GM12874 (cell line): ENCODE measurements at regions not wholly inside any gene's neighbourhood (a gene's known extent, or its start where the extent isn't known, plus 50 kb on each side); places are given as distances from the start of the nearest gene placed in this dataset.

Source experiments
- TF ChIP-seq, protein P1 (sequence below): IDR thresholded peaks from 2 replicates; pipeline ENCODE4 v1.5.1; 2011; ENCODE audit warnings: low read depth, mild to moderate bottlenecking, control low read depth, low read length, moderate library complexity; ENCODE audit not compliant: insufficient read depth

DNA sequence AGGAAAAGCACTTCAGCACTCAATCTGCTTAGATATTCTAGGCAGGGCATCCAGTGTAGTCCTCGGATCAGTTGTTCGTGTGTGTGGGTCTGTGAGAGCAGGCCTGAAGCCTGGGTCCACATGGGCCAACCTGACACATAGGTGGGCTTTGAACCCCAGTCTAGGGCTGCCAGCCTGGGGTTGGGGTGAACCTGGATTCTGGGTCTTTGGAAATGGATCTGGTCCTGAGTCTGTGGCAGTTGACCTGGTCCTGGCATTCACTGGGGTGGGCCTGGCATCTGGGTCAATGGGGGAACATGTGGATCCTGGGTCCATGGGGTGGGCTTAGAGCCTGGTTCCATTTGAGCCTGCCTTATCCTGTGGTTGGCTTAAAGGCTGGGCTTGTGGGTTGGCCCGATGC lies 492.6 kb upstream of the MAN1A1 start:
- TF ChIP-seq, protein P1, sequence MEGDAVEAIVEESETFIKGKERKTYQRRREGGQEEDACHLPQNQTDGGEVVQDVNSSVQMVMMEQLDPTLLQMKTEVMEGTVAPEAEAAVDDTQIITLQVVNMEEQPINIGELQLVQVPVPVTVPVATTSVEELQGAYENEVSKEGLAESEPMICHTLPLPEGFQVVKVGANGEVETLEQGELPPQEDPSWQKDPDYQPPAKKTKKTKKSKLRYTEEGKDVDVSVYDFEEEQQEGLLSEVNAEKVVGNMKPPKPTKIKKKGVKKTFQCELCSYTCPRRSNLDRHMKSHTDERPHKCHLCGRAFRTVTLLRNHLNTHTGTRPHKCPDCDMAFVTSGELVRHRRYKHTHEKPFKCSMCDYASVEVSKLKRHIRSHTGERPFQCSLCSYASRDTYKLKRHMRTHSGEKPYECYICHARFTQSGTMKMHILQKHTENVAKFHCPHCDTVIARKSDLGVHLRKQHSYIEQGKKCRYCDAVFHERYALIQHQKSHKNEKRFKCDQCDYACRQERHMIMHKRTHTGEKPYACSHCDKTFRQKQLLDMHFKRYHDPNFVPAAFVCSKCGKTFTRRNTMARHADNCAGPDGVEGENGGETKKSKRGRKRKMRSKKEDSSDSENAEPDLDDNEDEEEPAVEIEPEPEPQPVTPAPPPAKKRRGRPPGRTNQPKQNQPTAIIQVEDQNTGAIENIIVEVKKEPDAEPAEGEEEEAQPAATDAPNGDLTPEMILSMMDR, result no peak

DNA sequence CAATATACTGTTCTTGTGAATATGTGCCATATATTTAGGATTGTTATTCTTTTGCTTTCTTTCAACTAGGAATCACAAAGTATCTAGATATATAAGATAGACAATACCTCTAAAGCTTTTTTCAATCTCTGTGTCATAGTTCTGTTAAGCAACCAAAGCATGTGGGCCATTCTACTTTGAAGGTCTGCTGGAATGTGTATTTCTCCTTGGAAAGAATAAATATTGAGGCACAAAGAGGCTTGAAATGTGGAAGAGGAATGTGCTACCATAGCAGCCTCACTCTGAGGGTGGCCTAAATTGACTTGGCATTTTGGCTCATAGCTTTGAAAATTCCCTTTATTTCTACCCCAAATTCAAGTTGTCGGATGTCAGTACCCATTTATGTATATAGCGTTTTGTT lies 488.5 kb upstream of the MAN1A1 start:
- TF ChIP-seq, protein P1, result no peak

DNA sequence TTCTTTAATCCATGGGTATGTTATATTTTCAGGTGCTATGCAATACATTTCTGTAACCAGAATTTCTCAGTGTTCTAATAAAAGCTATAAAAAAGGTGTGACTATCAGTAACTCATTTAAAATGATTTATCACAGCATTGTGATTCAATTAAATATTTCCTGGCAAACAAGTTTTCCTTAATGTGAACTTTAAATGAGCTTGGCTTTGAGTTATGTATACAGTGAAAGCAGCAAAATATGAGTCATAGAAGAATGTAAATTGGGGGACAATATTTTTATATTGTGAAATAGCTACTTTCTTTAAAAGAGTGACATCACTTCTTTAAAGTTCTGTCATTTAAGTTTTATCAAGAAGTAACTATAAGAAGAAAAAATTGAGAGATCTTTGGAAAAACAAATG lies 484.9 kb upstream of the MAN1A1 start:
- TF ChIP-seq, protein P1, result no peak

DNA sequence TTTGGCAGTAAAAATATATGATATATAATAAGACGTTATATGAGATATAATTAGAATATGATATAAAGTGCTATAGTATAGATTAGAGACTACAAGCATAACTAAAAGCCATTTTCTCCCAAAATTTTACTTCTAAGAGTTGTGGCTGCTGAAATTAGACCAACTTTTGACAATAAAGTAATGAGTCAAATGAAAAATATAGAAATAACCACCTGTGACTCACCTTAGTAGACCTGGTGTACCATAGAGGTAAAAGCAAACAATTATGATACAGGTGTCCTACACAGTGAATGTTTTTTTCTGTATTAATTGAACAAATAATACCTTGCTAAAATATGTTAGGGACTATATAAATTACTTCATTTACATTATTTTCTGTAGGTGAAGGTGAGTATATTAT lies 482.9 kb upstream of the MAN1A1 start:
- TF ChIP-seq, protein P1, result no peak

DNA sequence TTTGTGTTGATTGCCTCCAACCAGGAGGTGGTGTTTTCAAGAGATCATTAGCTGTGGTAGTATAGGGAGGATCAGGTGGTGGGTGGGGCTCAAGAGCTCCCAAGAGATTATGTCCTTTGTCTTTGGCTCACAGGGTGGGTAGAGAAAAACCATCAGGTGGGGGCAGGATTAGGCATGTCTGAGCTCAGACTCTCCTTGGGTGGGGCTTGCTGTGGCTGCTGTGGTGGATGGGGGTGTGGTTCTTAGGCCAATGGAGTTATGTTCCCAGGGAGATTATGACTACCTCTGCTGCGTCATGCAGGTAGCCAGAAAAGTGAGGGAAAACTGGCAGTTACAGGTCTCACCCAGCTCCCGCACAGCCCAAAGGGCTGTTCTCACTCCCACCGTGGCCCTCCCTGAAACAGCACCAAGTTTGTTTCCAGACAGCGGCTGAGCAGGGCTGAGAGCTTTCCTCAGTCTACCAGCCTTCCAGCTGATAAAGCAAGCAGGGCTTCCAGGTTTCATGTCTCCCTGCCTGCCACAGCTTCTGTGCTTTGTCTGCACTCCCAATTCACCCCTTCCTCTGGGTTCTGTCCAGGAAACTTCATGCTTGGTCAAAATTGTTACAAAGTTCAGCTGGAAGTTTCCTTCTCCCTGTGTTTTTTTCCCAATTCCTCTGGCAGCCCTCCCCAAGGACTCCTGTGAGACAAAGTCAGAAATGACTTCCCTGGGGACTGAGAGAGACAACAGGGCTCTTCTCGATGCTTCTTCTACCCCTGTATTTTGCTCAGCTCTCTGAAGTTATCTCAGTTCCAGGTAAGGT lies 481.1 kb upstream of the MAN1A1 start:
- TF ChIP-seq, protein P1, result no peak

DNA sequence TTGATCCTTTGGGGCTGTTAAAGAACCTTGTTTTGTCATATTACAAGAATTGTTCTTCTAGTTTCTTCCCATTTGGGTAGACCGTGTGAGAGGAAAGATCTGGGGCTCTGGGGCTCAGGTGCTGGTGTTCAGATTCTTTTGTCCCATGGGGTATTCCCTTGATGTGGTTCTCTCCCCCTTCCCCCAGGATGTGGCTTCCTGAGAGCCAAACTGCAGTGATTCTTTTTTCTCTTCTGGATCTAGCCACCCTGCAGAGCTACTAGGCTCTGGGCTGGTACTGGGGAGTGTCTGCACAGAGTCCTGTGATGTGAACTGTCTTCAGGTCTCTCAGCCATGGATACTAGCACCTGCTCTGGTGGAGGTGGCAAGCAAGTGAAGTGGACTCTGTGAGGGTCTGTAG lies 480.5 kb upstream of the MAN1A1 start:
- TF ChIP-seq, protein P1, result no peak

DNA sequence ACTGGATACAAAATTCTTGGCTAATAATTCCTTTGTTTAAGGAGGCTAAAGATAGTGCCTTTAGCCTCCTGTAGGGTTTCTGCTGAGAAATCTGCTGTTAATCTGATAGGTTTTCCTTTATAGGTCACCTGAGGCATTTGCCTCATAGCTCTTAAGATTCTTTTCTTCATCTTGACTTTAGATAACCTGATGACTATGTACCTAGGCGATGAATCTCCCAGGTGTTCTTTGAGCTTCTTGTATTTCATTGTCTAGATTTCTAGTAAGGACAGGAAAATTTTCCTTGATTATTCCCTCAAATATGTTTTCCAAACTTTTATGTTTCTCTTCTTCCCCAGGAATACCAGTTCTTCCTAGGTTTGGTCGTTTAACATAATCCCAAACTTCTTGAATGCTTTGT lies 479.4 kb upstream of the MAN1A1 start:
- TF ChIP-seq, protein P1, result no peak
